ENCODE measurements at regions not wholly inside any gene's neighbourhood (a gene's known extent, or its start where the extent isn't known, plus 50 kb on each side); places are given as distances from the start of the nearest gene placed in this dataset.

- Mint-ChIP-seq H3K9me3 (peaks cover 22 to 27% of the 10 kb centered on the region in 2 donors), H3K4me1 (no peaks in the 10 kb centered on the region), H3K27ac (peak overlapping the region in 1 of 2 donors; percentile 84), H3K4me3 (no peak overlapping the region), H3K27me3 (no peaks in the 10 kb centered on the region)
- DNase-seq (no peak), ATAC-seq (no peak)
These were observed 323.7 kb upstream of the CDH11 start for GRCh38 chr16:65445313-65446260.

- H3K4me3 Mint-ChIP-seq, result no peak overlapping the region
- H3K27me3 Mint-ChIP-seq, result no peaks in the 10 kb centered on the region
- DNase-seq (no peak), ATAC-seq (no peak)
- H3K9me3 Mint-ChIP-seq, result peaks cover 5 to 13% of the 10 kb centered on the region in 2 donors
- no peak overlapping the region for H3K27ac Mint-ChIP-seq
- no peaks in the 10 kb centered on the region for H3K4me1 Mint-ChIP-seq
These were observed 319.6 kb upstream of the CDH11 start for GRCh38 chr16:65441501-65441900.

- Mint-ChIP-seq H3K9me3 (peaks cover 4 to 28% of the 10 kb centered on the region in 2 donors), H3K4me1 (no peaks in the 10 kb centered on the region), H3K27me3 (no peaks in the 10 kb centered on the region), H3K4me3 (no peak overlapping the region), H3K27ac (no peak overlapping the region)
- no peak for ATAC-seq
- no peak for DNase-seq
These were observed 307.8 kb upstream of the CDH11 start for GRCh38 chr16:65429504-65430181.

- ATAC-seq (no peak), DNase-seq (no peak)
- no peaks in the 10 kb centered on the region for H3K4me1 Mint-ChIP-seq
- H3K27ac Mint-ChIP-seq, result no peak overlapping the region
- H3K9me3 Mint-ChIP-seq, result peaks cover 5 to 29% of the 10 kb centered on the region in 2 donors
- H3K4me3 Mint-ChIP-seq, result no peak overlapping the region
- H3K27me3 Mint-ChIP-seq, result no peaks in the 10 kb centered on the region
These were observed 304.6 kb upstream of the CDH11 start for GRCh38 chr16:65426484-65426883.

- DNase-seq (no peak), ATAC-seq (no peak)
- H3K9me3 Mint-ChIP-seq, result peaks cover 14 to 26% of the 10 kb centered on the region in 2 donors
- no peak overlapping the region for H3K4me3 Mint-ChIP-seq
- no peak overlapping the region for H3K27ac Mint-ChIP-seq
- H3K27me3 Mint-ChIP-seq, result no peaks in the 10 kb centered on the region
- H3K4me1 Mint-ChIP-seq, result no peaks in the 10 kb centered on the region
These were observed 301.1 kb upstream of the CDH11 start for GRCh38 chr16:65422934-65423333.

GRCh38 chr16:65421596-65421995 is 299.7 kb upstream of the CDH11 start:
- Mint-ChIP-seq H3K27me3 (no peaks in the 10 kb centered on the region), H3K27ac (no peak overlapping the region), H3K4me3 (no peak overlapping the region), H3K4me1 (no peaks in the 10 kb centered on the region), H3K9me3 (peaks cover 14 to 18% of the 10 kb centered on the region in 2 donors)
- DNase-seq (no peak), ATAC-seq (no peak)

GRCh38 chr16:65418435-65418834 is 296.6 kb upstream of the CDH11 start:
- Mint-ChIP-seq H3K27ac (no peak overlapping the region), H3K4me3 (no peak overlapping the region), H3K4me1 (peaks cover 7% of the 10 kb centered on the region), H3K27me3 (no peaks in the 10 kb centered on the region), H3K9me3 (peaks cover 7 to 9% of the 10 kb centered on the region in 2 donors)
- DNase-seq (no peak), ATAC-seq (no peak)

GRCh38 chr16:65415460-65415859 is 293.6 kb upstream of the CDH11 start:
- no peak for DNase-seq
- Mint-ChIP-seq H3K27me3 (no peaks in the 10 kb centered on the region), H3K27ac (no peak overlapping the region), H3K9me3 (peaks cover 7 to 18% of the 10 kb centered on the region in 2 donors), H3K4me1 (peaks cover 7% of the 10 kb centered on the region), H3K4me3 (no peak overlapping the region)
- no peak for ATAC-seq

GRCh38 chr16:65414284-65414984 is 292.6 kb upstream of the CDH11 start:
- Mint-ChIP-seq H3K4me1 (peaks cover 7% of the 10 kb centered on the region), H3K4me3 (no peak overlapping the region), H3K9me3 (peaks cover 7 to 15% of the 10 kb centered on the region in 2 donors), H3K27me3 (no peaks in the 10 kb centered on the region), H3K27ac (no peak overlapping the region)
- ATAC-seq (no peak), DNase-seq (no peak)

GRCh38 chr16:65413861-65414260 is 292.0 kb upstream of the CDH11 start:
- no peak overlapping the region for H3K4me3 Mint-ChIP-seq
- H3K27ac Mint-ChIP-seq, result no peak overlapping the region
- DNase-seq (no peak), ATAC-seq (no peak)
- no peaks in the 10 kb centered on the region for H3K27me3 Mint-ChIP-seq
- peaks cover 2 to 9% of the 10 kb centered on the region in 2 donors for H3K9me3 Mint-ChIP-seq
- H3K4me1 Mint-ChIP-seq, result peaks cover 7% of the 10 kb centered on the region

GRCh38 chr16:65410801-65411200 is 288.9 kb upstream of the CDH11 start:
- H3K9me3 Mint-ChIP-seq, result peaks cover 0 to 9% of the 10 kb centered on the region in 2 donors
- H3K27me3 Mint-ChIP-seq, result no peaks in the 10 kb centered on the region
- H3K4me1 Mint-ChIP-seq, result peaks cover 7% of the 10 kb centered on the region
- H3K4me3 Mint-ChIP-seq, result no peak overlapping the region
- no peak for ATAC-seq
- no peak overlapping the region for H3K27ac Mint-ChIP-seq
- DNase-seq, result no peak

GRCh38 chr16:65409510-65409909 is 287.6 kb upstream of the CDH11 start:
- Mint-ChIP-seq H3K27ac (no peak overlapping the region), H3K9me3 (peaks cover 0 to 9% of the 10 kb centered on the region in 2 donors), H3K4me1 (peaks cover 6% of the 10 kb centered on the region), H3K27me3 (no peaks in the 10 kb centered on the region), H3K4me3 (no peak overlapping the region)
- ATAC-seq (no peak), DNase-seq (no peak)

GRCh38 chr16:65406933-65407332 is 285.1 kb upstream of the CDH11 start:
- no peak for ATAC-seq
- no peak for DNase-seq
- Mint-ChIP-seq H3K4me3 (no peak overlapping the region), H3K27me3 (no peaks in the 10 kb centered on the region), H3K9me3 (peaks cover 8 to 9% of the 10 kb centered on the region in 2 donors), H3K4me1 (no peaks in the 10 kb centered on the region), H3K27ac (no peak overlapping the region)

- no peak for DNase-seq
- H3K4me1 Mint-ChIP-seq, result no peaks in the 10 kb centered on the region
- no peaks in the 10 kb centered on the region for H3K27me3 Mint-ChIP-seq
These were observed 284.3 kb upstream of the CDH11 start for GRCh38 chr16:65406116-65406515.

GRCh38 chr16:65394281-65394680 is 272.4 kb upstream of the CDH11 start:
- no peak overlapping the region for H3K4me3 Mint-ChIP-seq
- H3K9me3 Mint-ChIP-seq, result peaks cover 4 to 20% of the 10 kb centered on the region in 2 donors
- DNase-seq, result no peak
- ATAC-seq, result no peak
- H3K27me3 Mint-ChIP-seq, result no peaks in the 10 kb centered on the region
- no peaks in the 10 kb centered on the region for H3K4me1 Mint-ChIP-seq
- no peak overlapping the region for H3K27ac Mint-ChIP-seq

More at GRCh38 chr16:65406116-65406515, 284.3 kb upstream of the CDH11 start:
- Mint-ChIP-seq H3K4me3 (no peak overlapping the region), H3K9me3 (peaks cover 4 to 8% of the 10 kb centered on the region in 2 donors), H3K27ac (peak overlapping the region in 1 of 2 donors; percentile 57)
- ATAC-seq, result no peak

Measured in stimulated activated naive CD8-positive, alpha-beta T cell treated with anti-CD3 and anti-CD28 coated beads, Interleukin-15, amount 100 ng/mL, for 72 hours (primary cell).